Brain microvascular endothelial cell (primary cell): ENCODE measurements at regions not wholly inside any gene's neighbourhood (a gene's known extent, or its start where the extent isn't known, plus 50 kb on each side); places are given as distances from the start of the nearest gene placed in this dataset.

ENCODE experiments used
- DNase-seq: peaks from one replicate; pipeline ENCODE4 v3.0.0-alpha.2; 2020
- H3K27ac ChIP-seq: fragments of 250-450 bp; sonication (Bioruptor Pico); 2 replicates; pipeline ENCODE4 v1.5.1; 2020; ENCODE audit warnings: mild to moderate bottlenecking, moderate library complexity
- H3K27me3 ChIP-seq: fragments of 250-450 bp; sonication (Bioruptor Pico); replicated peaks from 2 replicates; pipeline ENCODE4 v1.5.1; 2020; ENCODE audit warnings: mild to moderate bottlenecking
- H3K36me3 ChIP-seq: fragments of 250-450 bp; sonication (Bioruptor Pico); replicated peaks from 2 replicates; pipeline ENCODE4 v1.5.1; 2020; ENCODE audit warnings: mild to moderate bottlenecking
- H3K4me3 ChIP-seq: 2 replicates; pipeline ENCODE4 v1.5.1; 2011; ENCODE audit warnings: low read depth, mild to moderate bottlenecking, control low read depth, low read length, moderate library complexity
- CTCF ChIP-seq: IDR thresholded peaks from 2 replicates; pipeline ENCODE4 v1.5.1; 2011; ENCODE audit warnings: low read depth, mild to moderate bottlenecking, moderate library complexity, low read length, control low read depth, inconsistent platforms; ENCODE audit errors: missing control alignments
- in situ Hi-C: cut with HindIII; loops from 2 replicates; pipeline ENCODE4 v1.10.0; 2017; ENCODE audit warnings: low sequenced_read_pairs, low pct_ligation_motif_present

- in situ Hi-C loops = no loop called here
- no peak overlapping the region for H3K4me3 ChIP-seq
- H3K27ac ChIP-seq = no peak overlapping the region
- TF ChIP-seq CTCF = no peak
- no peaks in the 10 kb centered on the region for H3K36me3 ChIP-seq
- no peak for DNase-seq
- H3K27me3 ChIP-seq = no peaks in the 10 kb centered on the region
Observed at GRCh38 chr13:22933571-22934181, 247.1 kb upstream of the SGCG start.

DNA sequence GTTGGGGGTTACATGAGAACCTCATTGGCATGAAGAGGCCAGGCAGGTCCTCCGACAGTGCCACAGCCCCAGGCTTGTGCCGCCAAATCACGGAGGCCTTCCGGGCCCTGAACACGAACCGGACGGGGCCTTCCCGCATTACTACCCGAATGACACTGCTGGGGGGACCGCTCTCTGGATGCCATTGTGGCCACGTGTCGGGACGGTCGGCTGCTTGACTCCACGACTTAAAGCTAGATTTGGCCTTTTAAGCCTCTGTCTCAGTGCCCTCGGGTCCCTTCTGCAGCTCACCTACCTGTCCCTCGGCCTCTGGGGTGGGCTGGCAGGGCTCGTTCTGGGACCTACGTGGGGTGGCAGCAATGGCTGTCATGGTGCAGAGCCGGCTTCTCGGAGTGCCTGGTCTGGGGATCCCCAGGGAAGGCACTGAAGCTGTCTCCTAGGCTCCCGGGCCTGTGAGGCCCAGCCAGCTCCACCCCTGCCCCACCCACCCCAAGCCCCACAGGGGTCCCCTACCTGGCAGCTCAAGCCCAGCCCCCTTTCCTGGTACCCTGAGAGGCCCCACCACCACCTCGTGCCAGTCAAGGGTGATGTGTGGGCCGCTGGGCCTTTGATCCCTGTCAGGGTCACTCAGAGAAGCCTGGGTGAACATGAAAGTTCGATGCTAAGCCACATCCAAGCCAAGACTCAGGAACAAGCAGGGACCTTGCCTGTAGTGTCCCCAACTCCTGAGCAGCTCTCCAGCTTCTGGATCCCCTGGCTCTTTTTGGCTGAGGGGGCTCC, 245.8 kb upstream of the SGCG start:
- Histone ChIP-seq H3K36me3 (no peaks in the 10 kb centered on the region), H3K4me3 (no peak overlapping the region), H3K27ac (no peak overlapping the region), H3K27me3 (no peaks in the 10 kb centered on the region)
- TF ChIP-seq CTCF = no peak
- in situ Hi-C loops = no loop called here
- DNase-seq = no peak

GRCh38 chr13:22936228-22936627, 244.6 kb upstream of the SGCG start:
- TF ChIP-seq CTCF = no peak
- Histone ChIP-seq H3K27ac (no peak overlapping the region), H3K36me3 (no peaks in the 10 kb centered on the region), H3K27me3 (no peaks in the 10 kb centered on the region), H3K4me3 (no peak overlapping the region)
- no peak for DNase-seq
- in situ Hi-C loops = no loop called here

DNA sequence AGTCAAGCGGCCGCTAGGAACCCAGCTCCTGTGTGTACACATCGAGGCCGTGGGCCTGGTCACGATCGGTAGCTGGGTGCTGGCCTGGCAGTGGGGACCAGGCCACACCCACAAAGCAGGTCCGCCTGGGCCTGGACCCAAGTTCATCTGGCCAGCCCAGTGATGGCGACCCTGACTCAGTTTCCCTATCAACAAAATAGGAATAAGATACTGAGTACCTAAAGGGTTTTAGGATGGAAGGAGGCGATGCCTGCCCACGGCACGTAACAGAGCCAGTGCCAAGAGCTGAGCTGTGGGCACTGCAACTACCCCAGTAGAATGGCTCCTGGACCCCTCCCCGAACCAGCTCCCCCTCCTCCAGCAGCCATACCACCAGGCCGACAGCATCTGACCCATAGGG, 243.5 kb upstream of the SGCG start:
- no peak overlapping the region for H3K27ac ChIP-seq
- no peak overlapping the region for H3K4me3 ChIP-seq
- no peaks in the 10 kb centered on the region for H3K27me3 ChIP-seq
- no peaks in the 10 kb centered on the region for H3K36me3 ChIP-seq
- in situ Hi-C loops = no loop called here
- no peak for TF ChIP-seq CTCF
- no peak for DNase-seq

DNA sequence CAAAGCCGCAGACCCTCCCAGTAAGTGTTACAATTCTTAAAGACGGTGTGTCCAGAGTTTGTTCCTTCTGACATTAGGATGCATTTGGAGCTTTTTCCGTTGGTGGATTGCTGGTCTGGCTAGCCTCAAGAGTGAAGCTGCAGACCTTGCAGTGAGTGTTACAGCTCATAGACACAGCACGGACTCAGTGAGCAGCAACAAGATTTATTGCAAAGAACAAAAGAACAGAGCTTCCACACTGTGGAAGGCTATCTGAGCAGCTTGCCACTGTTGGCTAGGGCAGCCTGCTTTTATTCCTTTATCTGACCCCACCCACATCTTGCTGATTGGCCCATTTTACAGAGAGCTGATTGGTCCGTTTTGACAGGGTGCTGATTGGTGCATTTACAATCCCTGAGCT, 242.8 kb upstream of the SGCG start:
- in situ Hi-C loops = no loop called here
- no peak for TF ChIP-seq CTCF

DNA sequence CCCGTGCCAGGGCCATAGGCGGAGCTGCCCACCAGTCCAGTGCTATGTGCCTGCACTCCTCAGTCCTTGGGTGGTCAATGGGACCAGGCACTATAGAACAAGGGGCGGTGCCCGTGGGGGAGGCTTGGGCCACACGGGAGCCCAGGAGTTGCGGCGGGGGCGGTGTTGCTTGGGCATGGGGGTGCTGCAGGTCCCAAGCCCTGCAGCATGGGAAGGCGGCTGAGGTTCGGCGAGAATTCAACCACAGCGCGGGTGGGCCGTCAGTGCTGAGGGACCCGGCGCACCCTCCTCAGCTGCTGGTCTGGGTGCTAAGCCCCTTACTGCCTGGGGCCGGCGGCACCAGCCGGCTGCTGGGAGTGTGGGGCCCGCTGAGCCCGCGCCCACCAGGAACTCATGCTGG, 242.2 kb upstream of the SGCG start:
- Histone ChIP-seq H3K27me3 (no peaks in the 10 kb centered on the region), H3K36me3 (no peaks in the 10 kb centered on the region), H3K27ac (no peak overlapping the region), H3K4me3 (no peak overlapping the region)
- DNase-seq = no peak
- TF ChIP-seq CTCF = no peak
- in situ Hi-C loops = no loop called here

More for the DNA sequence above, 242.8 kb upstream of the SGCG start:
- Histone ChIP-seq H3K27me3 (no peaks in the 10 kb centered on the region), H3K36me3 (no peaks in the 10 kb centered on the region), H3K27ac (no peak overlapping the region), H3K4me3 (no peak overlapping the region)
- no peak for DNase-seq
